ENCODE measurements at regions not wholly inside any gene's neighbourhood (a gene's known extent, or its start where the extent isn't known, plus 50 kb on each side); places are given as distances from the start of the nearest gene placed in this dataset.

GRCh38 chr2:103386872-103387271, 625.0 kb downstream of the TMEM182 start:
- Histone ChIP-seq H3K9ac (ENCODE audit: low read depth, low read length, poor library complexity, severe bottlenecking) (no peak overlapping the region), H3K4me3 (ENCODE audit: low read length, poor library complexity, severe bottlenecking) (no peak overlapping the region), H3K27me3 (ENCODE audit: insufficient read depth, low read length, poor library complexity, severe bottlenecking) (no peaks in the 10 kb centered on the region), H3K4me2 (ENCODE audit: low read depth, low read length, poor library complexity, severe bottlenecking) (no peak overlapping the region), H3K9me3 (ENCODE audit: insufficient read depth, low read depth, low read length) (no peaks in the 10 kb centered on the region), H3K4me1 (ENCODE audit: insufficient read depth, low read length, poor library complexity, severe bottlenecking) (no peaks in the 10 kb centered on the region), H3K9me2 (replicated peaks; ENCODE audit: low read depth, low read length) (no peaks in the 10 kb centered on the region), H4K20me1 (ENCODE audit: insufficient read depth, low read length, poor library complexity, severe bottlenecking) (no peaks in the 10 kb centered on the region), H3K36me3 (ENCODE audit: insufficient read depth, low read length) (no peaks in the 10 kb centered on the region), H2AFZ (ENCODE audit: low read length) (no peak overlapping the region), H3F3A (ENCODE audit: low read depth) (no peaks in the 10 kb centered on the region), H3K79me2 (ENCODE audit: insufficient read depth, low read length) (no peaks in the 10 kb centered on the region)
- TF ChIP-seq EZH2phosphoT487 (IDR thresholded peaks at IDR 0.05; ENCODE audit: borderline replicate concordance): no peak
- TF ChIP-seq CTCF (conservative IDR thresholded peaks at IDR 0.05; ENCODE audit: low read length): no peak

- TF ChIP-seq CTCF (conservative IDR thresholded peaks at IDR 0.05; ENCODE audit: low read length) (no peak), EZH2phosphoT487 (IDR thresholded peaks at IDR 0.05; ENCODE audit: borderline replicate concordance) (no peak)
- H3K9me2 ChIP-seq (replicated peaks; ENCODE audit: low read depth, low read length): no peaks in the 10 kb centered on the region
Observed at GRCh38 chr2:103387888-103388287, 626.1 kb downstream of the TMEM182 start.

GRCh38 chr2:103396152-103396551, 634.3 kb downstream of the TMEM182 start:
- Histone ChIP-seq H4K20me1 (ENCODE audit: insufficient read depth, low read length, poor library complexity, severe bottlenecking) (no peaks in the 10 kb centered on the region), H3K4me3 (ENCODE audit: low read length, poor library complexity, severe bottlenecking) (no peak overlapping the region), H3K27me3 (ENCODE audit: insufficient read depth, low read length, poor library complexity, severe bottlenecking) (no peaks in the 10 kb centered on the region), H3K9ac (ENCODE audit: low read depth, low read length, poor library complexity, severe bottlenecking) (no peak overlapping the region), H3K79me2 (ENCODE audit: insufficient read depth, low read length) (no peaks in the 10 kb centered on the region), H3F3A (ENCODE audit: low read depth) (no peaks in the 10 kb centered on the region), H3K9me3 (ENCODE audit: insufficient read depth, low read depth, low read length) (no peaks in the 10 kb centered on the region), H3K4me2 (ENCODE audit: low read depth, low read length, poor library complexity, severe bottlenecking) (no peak overlapping the region), H3K9me2 (replicated peaks; ENCODE audit: low read depth, low read length) (no peaks in the 10 kb centered on the region), H2AFZ (ENCODE audit: low read length) (no peak overlapping the region), H3K4me1 (ENCODE audit: insufficient read depth, low read length, poor library complexity, severe bottlenecking) (no peaks in the 10 kb centered on the region), H3K36me3 (ENCODE audit: insufficient read depth, low read length) (no peaks in the 10 kb centered on the region)
- TF ChIP-seq EZH2phosphoT487 (IDR thresholded peaks at IDR 0.05; ENCODE audit: borderline replicate concordance): no peak
- no peak for TF ChIP-seq CTCF (conservative IDR thresholded peaks at IDR 0.05; ENCODE audit: low read length)

More at GRCh38 chr2:103387888-103388287, 626.1 kb downstream of the TMEM182 start:
- Histone ChIP-seq H3K4me1 (ENCODE audit: insufficient read depth, low read length, poor library complexity, severe bottlenecking) (no peaks in the 10 kb centered on the region), H3K4me2 (ENCODE audit: low read depth, low read length, poor library complexity, severe bottlenecking) (no peak overlapping the region), H3K27me3 (ENCODE audit: insufficient read depth, low read length, poor library complexity, severe bottlenecking) (no peaks in the 10 kb centered on the region), H3K9ac (ENCODE audit: low read depth, low read length, poor library complexity, severe bottlenecking) (no peak overlapping the region), H3K9me3 (ENCODE audit: insufficient read depth, low read depth, low read length) (no peaks in the 10 kb centered on the region), H2AFZ (ENCODE audit: low read length) (no peak overlapping the region), H4K20me1 (ENCODE audit: insufficient read depth, low read length, poor library complexity, severe bottlenecking) (no peaks in the 10 kb centered on the region), H3K79me2 (ENCODE audit: insufficient read depth, low read length) (no peaks in the 10 kb centered on the region), H3K4me3 (ENCODE audit: low read length, poor library complexity, severe bottlenecking) (no peak overlapping the region), H3K36me3 (ENCODE audit: insufficient read depth, low read length) (no peaks in the 10 kb centered on the region), H3F3A (ENCODE audit: low read depth) (no peaks in the 10 kb centered on the region)
